ENCODE measurements at regions not wholly inside any gene's neighbourhood (a gene's known extent, or its start where the extent isn't known, plus 50 kb on each side); places are given as distances from the start of the nearest gene placed in this dataset.
"Not testable (repeated sequence)": the region's sequence is repeated elsewhere in the genome, so short reads cannot be mapped to it uniquely, and the experiment has no call there.

DNA sequence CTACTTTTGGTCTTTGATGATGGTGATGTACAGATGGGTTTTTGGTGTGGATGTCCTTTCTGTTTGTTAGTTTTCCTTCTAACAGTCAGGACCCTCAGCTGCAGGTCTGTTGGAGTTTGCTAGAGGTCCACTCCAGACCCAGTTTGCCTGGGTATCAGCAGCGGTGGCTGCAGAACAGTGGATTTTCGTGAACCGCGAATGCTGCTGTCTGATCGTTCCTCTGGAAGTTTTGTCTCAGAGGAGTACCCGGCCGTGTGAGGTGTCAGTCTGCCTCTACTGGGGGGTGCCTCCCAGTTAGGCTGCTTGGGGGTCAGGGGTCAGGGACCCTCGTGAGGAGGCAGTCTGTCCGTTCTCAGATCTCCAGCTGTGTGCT, 56.6 kb upstream of the TNFAIP8 start:
- not testable (repeated sequence) for DNase-seq (ENCODE audit: low read depth); H3K4me3 ChIP-seq (ENCODE audit: low read length)

DNA sequence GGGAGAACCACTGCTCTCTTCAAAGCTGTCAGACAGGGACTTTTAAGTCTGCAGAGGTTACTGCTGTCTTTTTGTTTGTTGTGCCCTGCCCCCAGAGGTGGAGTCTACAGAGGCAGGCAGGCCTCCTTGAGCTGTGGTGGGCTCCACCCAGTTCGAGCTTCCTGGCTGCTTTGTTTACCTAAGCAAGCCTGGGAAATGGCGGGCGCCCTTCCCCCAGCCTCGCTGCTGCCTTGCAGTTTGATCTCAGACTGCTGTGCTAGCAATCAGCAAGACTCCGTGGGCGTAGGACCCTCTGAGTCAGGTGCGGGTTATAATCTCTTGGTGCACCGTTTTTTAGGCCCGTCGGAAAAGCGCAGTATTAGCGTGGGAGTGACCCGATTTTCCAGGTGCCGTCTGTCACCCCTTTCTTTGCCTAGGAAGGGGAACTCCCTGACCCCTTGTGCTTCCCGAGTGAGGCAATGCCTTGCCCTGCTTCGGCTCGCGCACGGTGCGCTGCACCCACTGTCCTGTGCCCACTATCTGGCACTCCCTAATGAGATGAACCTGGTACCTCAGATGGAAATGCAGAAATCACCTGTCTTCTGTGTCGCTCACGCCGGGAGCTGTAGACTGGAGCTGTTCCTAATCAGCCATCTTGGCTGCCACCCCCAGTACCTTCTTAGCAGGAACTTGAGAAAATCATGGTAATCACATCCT, 56.1 kb upstream of the TNFAIP8 start:
- H3K4me3 ChIP-seq (ENCODE audit: low read length); DNase-seq (ENCODE audit: low read depth): not testable (repeated sequence)

DNA sequence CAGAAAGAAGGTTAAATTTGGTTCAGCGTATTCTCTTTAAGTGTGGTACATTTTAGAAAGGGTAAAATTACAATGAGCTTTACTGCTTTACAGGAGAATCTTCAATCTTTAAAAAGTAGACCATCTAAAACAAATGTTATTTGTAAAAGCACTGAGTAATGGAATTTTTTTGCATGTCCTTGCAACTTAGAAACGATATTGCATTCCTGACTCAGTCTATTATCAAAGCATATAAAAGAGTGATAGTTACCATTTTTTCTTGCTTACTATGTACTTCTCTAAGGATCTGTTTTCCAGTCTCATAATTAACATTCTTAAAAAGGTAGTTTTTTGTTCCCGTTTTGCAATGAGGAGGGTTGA, 55.5 kb upstream of the TNFAIP8 start:
- DNase-seq (ENCODE audit: low read depth), result no peak
- TF ChIP-seq, protein P1, sequence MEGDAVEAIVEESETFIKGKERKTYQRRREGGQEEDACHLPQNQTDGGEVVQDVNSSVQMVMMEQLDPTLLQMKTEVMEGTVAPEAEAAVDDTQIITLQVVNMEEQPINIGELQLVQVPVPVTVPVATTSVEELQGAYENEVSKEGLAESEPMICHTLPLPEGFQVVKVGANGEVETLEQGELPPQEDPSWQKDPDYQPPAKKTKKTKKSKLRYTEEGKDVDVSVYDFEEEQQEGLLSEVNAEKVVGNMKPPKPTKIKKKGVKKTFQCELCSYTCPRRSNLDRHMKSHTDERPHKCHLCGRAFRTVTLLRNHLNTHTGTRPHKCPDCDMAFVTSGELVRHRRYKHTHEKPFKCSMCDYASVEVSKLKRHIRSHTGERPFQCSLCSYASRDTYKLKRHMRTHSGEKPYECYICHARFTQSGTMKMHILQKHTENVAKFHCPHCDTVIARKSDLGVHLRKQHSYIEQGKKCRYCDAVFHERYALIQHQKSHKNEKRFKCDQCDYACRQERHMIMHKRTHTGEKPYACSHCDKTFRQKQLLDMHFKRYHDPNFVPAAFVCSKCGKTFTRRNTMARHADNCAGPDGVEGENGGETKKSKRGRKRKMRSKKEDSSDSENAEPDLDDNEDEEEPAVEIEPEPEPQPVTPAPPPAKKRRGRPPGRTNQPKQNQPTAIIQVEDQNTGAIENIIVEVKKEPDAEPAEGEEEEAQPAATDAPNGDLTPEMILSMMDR (conservative IDR thresholded peaks at IDR 0.05; ENCODE audit: low read length), result no peak
- no peak overlapping the region for H3K4me3 ChIP-seq (ENCODE audit: low read length)

DNA sequence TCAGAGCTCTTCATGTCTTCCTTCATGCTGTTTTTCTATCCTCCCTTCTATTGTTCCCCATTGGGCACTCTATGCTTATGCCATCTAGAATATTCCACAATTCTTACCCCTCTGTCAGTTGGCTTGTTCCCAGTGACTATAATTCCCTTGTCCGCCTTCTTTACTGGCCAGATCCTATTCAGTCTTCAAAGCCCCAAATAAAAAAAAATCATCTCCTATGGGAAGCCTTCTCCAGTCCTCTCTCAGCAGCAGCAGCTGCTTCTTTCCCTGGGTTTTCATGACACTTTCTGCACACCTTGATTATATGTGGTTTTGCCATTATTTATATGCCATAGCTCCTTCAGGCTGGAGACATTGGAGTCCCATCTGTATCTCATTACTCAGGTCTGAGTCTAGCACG, 54.6 kb upstream of the TNFAIP8 start:
- H3K4me3 ChIP-seq (ENCODE audit: low read length), result no peak overlapping the region
- TF ChIP-seq, protein P1 (conservative IDR thresholded peaks at IDR 0.05; ENCODE audit: low read length), result no peak
- DNase-seq (ENCODE audit: low read depth), result no peak

DNA sequence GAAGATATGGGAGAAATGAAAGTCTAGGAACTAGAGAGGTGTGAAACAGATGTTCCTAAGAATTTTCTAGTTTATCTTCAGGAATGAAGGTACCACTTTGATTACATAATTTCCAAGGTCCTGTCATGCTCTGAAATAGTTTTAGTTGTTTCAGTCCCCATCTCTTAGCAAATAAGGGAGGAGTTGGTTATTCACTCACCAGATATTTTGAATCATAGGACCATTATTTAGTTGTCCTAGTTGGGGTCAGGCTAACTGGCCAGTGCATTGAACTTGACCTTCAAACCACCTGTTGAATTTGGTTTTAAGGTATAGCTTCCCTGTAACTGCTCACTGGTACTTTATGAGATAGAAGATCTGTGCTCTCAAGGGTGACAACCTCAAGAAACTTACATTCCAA, 53.9 kb upstream of the TNFAIP8 start:
- TF ChIP-seq, protein P1 (conservative IDR thresholded peaks at IDR 0.05; ENCODE audit: low read length), result no peak
- H3K4me3 ChIP-seq (ENCODE audit: low read length), result no peak overlapping the region
- no peak for DNase-seq (ENCODE audit: low read depth)

DNA sequence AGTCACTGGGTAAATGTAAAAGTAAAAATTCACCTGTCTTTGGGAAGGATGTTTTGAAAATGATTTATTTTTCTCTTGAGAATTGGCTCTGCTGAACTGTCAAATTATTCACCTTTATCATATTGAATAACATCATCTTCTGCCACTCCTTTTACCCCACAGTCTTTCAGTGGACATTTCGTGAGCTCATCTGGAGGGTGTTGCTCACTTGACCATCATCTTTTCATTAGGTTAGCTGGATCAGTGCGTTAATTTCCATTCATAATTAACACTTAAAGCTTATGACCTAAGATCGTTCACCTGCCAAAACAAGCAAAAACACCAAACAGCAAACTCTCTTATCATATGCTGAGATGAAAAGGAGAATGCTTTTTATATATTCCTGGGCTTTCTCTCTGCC, 53.4 kb upstream of the TNFAIP8 start:
- no peak overlapping the region for H3K4me3 ChIP-seq (ENCODE audit: low read length)
- no peak for DNase-seq (ENCODE audit: low read depth)
- TF ChIP-seq, protein P1 (conservative IDR thresholded peaks at IDR 0.05; ENCODE audit: low read length), result no peak

DNA sequence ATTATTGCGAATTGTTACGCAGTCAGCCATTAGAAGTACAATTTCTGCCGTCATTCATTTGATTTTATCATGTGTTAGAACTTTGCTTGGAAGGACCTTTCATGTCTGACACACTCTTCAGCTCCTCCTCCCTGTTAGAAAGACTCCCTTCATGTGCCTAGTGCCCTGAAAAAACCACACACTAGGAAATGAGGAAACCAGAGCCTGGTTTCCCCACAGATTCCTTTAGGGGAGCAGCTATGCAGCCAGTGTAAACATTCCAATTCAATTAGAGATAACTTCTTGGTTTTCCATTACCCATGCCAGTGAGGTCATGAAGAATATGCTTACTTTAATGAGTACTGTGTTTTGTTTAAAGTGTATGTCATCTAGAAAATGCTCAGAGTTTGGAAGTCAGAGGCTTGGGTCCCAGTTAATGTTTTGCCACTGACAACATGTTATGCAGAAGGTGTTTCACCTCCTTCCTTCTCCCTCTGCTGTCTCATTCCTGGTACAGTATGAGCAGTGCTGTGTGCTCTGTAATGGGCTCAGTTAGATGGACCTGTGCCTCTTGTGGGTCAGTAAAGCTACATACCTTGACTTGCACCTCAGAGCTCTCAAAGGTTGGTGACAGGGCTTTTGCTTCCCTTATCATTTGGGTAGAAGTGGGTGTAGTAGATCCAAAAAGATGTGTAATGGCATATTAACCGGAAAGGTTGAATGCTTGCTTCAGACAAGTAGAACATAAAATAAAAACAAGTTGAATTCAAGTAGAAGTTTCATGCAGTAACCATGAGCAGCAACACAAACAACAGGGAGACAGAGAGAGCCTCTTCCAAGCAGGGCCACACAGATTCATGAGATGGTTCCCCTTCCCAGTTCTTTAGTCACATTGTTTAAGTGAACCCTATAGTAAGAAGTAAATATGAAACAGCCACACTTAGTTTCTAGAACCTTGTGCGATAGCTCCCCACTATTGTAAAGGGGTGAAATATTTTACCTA, 52.6 kb upstream of the TNFAIP8 start:
- H3K4me3 ChIP-seq (ENCODE audit: low read length), result no peak overlapping the region
- TF ChIP-seq, protein P1 (conservative IDR thresholded peaks at IDR 0.05; ENCODE audit: low read length), result peak; percentile 19
- peak; percentile 94 for DNase-seq (ENCODE audit: low read depth)
